Right lobe of liver (tissue), 6 donors: ENCODE measurements at regions not wholly inside any gene's neighbourhood (a gene's known extent, or its start where the extent isn't known, plus 50 kb on each side); places are given as distances from the start of the nearest gene placed in this dataset.

ENCODE experiments used
- ATAC-seq, 4 donors: fragments of 200-7000 bp; cut with Tn5 transposase; one replicate each; pipeline ENCODE4 v1.9.1; 2020; ENCODE audit warnings: mild to moderate bottlenecking in 4 of 4, moderate library complexity in 4 of 4
- DNase-seq, 3 donors: peaks; one replicate each; pipeline ENCODE4 v3.0.0-alpha.2; 2020
- H3K27ac ChIP-seq, 3 donors: fragments of 200-600 bp; one replicate each; pipeline ENCODE4 v1.8.0; 2022
- H3K27me3 ChIP-seq, 2 donors: fragments of 200-600 bp; one replicate each; pipeline ENCODE4 v1.8.0; 2022
- H3K36me3 ChIP-seq, 4 donors: fragments of 200-600 bp; sonication (generic) in 1 of 4; one replicate each; pipeline versions ENCODE4 v1.5.1 to v1.8.0; 2017 to 2022; ENCODE audit warnings: control low read depth in 1 of 4
- H3K4me1 ChIP-seq, 4 donors: fragments of 200-600 bp; sonication (generic) in 1 of 4; one replicate each; pipeline versions ENCODE4 v1.5.1 to v1.8.0; 2017 to 2022; ENCODE audit warnings: control low read depth in 1 of 4
- H3K4me3 ChIP-seq, 3 donors: fragments of 200-600 bp; one replicate each; pipeline ENCODE4 v1.8.0; 2022
- H3K9me3 ChIP-seq, 4 donors: fragments of 200-600 bp; sonication (generic) in 1 of 4; one replicate each; pipeline versions ENCODE4 v1.5.1 to v1.8.0; 2017 to 2022; ENCODE audit warnings: control low read depth in 1 of 4
- POLR2A ChIP-seq: fragments of 450-650 bp; IDR thresholded peaks from one replicate; pipeline ENCODE4 v1.6.1; 2017; ENCODE audit warnings: antibody characterized with exemption, mild to moderate bottlenecking
- WGBS: methylation state at CpG from one replicate; pipeline ENCODE4 v1.1.6; 2018; ENCODE audit warnings: low coverage, low lambda C conversion rate; ENCODE audit not compliant: insufficient coverage; ENCODE audit errors: missing lambda C conversion rate; 5-methylcytosine and 5-hydroxymethylcytosine counted together
- intact Hi-C, 2 donors: fragments of 100-400 bp; cut with DNase I; formaldehyde crosslinking; loops; one replicate each; pipeline versions ENCODE4 v1.11.2 to v1.14.1; 2022
- TF ChIP-seq, protein P1 (sequence below), 4 donors: fragments of 200-600 bp in 3 of 4; fragments of 450-650 bp in 1 of 4; IDR thresholded peaks; one replicate each; pipeline versions ENCODE4 v1.5.1 to v1.8.0; 2016 to 2022; ENCODE audit warnings: antibody characterized with exemption in 4 of 4, mild to moderate bottlenecking in 2 of 4
- donor health status: DM: no; HTN: yes; CAD: no.
- donor health status: DM: no; HTN: no; CAD: no.
- donor health status: DM: no; HTN: no; CAD: no.
- donor health status: DM: no; HTN: yes; CAD: no.
- donor health status: DM: no; HTN: yes; CAD: no.

GRCh38 chr3:194013928-194014327, 122.0 kb upstream of the HES1 start:
- no peaks in the 10 kb centered on the region for H3K27me3 ChIP-seq
- WGBS, result 92% methylated on average over 4 of the region's 4 CpGs
- no peaks in the 10 kb centered on the region for H3K4me1 ChIP-seq
- no peak overlapping the region for H3K4me3 ChIP-seq
- no peak overlapping the region for H3K27ac ChIP-seq
- DNase-seq (no peak), ATAC-seq (no peak)
- no peak for TF ChIP-seq POLR2A
- TF ChIP-seq, protein P1, sequence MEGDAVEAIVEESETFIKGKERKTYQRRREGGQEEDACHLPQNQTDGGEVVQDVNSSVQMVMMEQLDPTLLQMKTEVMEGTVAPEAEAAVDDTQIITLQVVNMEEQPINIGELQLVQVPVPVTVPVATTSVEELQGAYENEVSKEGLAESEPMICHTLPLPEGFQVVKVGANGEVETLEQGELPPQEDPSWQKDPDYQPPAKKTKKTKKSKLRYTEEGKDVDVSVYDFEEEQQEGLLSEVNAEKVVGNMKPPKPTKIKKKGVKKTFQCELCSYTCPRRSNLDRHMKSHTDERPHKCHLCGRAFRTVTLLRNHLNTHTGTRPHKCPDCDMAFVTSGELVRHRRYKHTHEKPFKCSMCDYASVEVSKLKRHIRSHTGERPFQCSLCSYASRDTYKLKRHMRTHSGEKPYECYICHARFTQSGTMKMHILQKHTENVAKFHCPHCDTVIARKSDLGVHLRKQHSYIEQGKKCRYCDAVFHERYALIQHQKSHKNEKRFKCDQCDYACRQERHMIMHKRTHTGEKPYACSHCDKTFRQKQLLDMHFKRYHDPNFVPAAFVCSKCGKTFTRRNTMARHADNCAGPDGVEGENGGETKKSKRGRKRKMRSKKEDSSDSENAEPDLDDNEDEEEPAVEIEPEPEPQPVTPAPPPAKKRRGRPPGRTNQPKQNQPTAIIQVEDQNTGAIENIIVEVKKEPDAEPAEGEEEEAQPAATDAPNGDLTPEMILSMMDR (IDR thresholded peaks at IDR 0.05), result no peak
- H3K9me3 ChIP-seq, result no peaks in the 10 kb centered on the region
- no peaks in the 10 kb centered on the region for H3K36me3 ChIP-seq
- intact Hi-C loops, result no loop called here

DNA sequence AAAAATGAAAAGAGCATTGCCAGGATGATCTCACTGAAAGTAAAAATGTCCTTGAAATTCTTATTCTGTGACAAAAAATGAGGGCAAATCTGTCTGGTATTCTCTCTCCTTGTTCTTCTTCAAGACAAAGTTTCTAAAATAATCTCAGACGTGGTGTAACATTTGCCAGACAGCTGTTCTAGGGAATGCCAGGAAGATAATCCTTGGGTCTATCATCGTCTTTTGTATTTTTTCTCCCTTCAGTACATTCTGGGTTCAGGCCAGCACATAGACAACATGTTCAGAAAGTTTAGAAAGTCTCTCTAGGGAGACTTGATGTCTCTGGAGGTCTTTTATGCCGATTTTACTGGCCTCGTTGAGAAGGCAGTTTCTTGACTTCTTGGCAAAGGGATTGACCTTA, 121.2 kb upstream of the HES1 start:
- TF ChIP-seq POLR2A, result no peak
- TF ChIP-seq, protein P1 (IDR thresholded peaks at IDR 0.05), result no peak
- ATAC-seq (no peak), DNase-seq (no peak)
- Histone ChIP-seq H3K9me3 (no peaks in the 10 kb centered on the region), H3K27ac (no peak overlapping the region), H3K4me3 (no peak overlapping the region), H3K27me3 (no peaks in the 10 kb centered on the region), H3K36me3 (no peaks in the 10 kb centered on the region), H3K4me1 (no peaks in the 10 kb centered on the region)
- intact Hi-C loops, result no loop called here
- WGBS, result 67% methylated on average over 3 of the region's 4 CpGs

DNA sequence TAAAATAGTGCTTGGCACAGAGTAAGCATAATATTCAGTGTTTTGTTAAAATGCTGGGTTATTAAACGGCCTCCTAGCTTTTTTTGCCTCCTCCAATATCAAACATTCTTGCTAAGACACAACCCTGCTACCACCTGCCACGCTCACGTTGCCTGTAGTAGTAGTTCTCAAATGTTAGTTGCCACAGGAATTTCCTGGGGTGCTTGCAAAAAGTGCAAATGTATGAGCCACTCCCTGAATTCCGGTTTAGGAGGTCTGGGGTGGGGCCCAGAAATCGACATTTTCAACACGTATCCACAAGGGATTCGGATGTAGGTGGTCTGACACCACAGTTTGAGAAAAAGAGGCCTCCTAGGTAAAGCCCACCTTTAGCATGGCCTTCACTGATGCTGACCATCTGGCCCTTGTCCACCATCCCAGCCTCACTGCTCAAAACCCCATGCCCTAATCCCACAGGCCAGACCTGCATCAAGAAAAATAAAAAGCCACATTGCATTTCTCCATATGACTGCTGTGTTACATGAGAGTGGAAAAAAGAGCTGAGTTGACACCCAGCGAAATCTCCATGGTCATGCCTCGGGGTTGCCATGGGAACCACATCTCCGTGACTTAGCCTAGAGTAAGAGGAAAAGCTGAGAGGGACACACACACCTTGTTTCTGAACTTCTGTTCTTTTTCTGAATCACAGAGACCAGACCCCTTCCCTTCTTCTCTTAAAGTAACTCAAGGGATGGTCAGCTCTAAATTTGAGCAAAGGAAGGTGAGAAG, 116.4 kb upstream of the HES1 start:
- ATAC-seq, result no peak
- DNase-seq, result no peak
- intact Hi-C loops, result no loop called here
- 85% methylated on average over 10 of the region's 10 CpGs for WGBS
- Histone ChIP-seq H3K4me1 (peaks cover 0 to 4% (median 0%) of the 10 kb centered on the region in 4 donors), H3K27me3 (no peaks in the 10 kb centered on the region), H3K27ac (no peak overlapping the region), H3K4me3 (no peak overlapping the region), H3K36me3 (no peaks in the 10 kb centered on the region), H3K9me3 (no peaks in the 10 kb centered on the region)
- TF ChIP-seq POLR2A, result no peak
- TF ChIP-seq, protein P1 (IDR thresholded peaks at IDR 0.05), result no peak

DNA sequence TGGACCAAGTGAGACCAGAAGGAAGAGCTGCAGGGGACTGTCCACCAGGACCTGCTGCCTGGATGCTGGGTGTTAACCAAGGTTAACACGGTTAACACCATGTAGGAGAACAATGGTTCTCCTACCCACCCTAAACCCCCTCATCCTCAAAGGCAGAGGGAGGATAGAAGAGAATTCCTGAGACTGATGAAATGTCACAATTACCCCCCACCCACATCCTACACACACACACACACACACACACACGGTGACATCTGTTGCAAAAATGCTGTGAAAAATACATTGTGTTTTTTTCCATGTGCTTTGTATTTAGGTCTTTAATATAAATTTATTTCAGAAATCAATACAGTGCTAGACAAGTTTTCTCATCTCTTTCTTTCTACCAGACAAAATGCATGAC, 113.9 kb upstream of the HES1 start:
- ATAC-seq (no peak), DNase-seq (no peak)
- 86% methylated on average over 1 of the region's 2 CpGs for WGBS
- H3K27ac ChIP-seq, result no peak overlapping the region
- no peaks in the 10 kb centered on the region for H3K27me3 ChIP-seq
- intact Hi-C loops, result no loop called here
- H3K36me3 ChIP-seq, result no peaks in the 10 kb centered on the region
- H3K4me3 ChIP-seq, result no peak overlapping the region
- TF ChIP-seq, protein P1 (IDR thresholded peaks at IDR 0.05), result no peak
- TF ChIP-seq POLR2A, result no peak
- no peaks in the 10 kb centered on the region for H3K9me3 ChIP-seq
- peaks cover 0 to 4% (median 0%) of the 10 kb centered on the region in 4 donors for H3K4me1 ChIP-seq
